Fibroblast of lung (primary cell): ENCODE measurements at regions not wholly inside any gene's neighbourhood (a gene's known extent, or its start where the extent isn't known, plus 50 kb on each side); places are given as distances from the start of the nearest gene placed in this dataset.

ENCODE experiments used
- DNase-seq, 2 donors: peaks; one replicate each; pipeline versions ENCODE4 v3.0.0 to v3.0.0-alpha.2; 2010; ENCODE audit warnings: low read depth in 2 of 2
- H2AFZ ChIP-seq: 2 replicates; pipeline ENCODE4 v1.5.1; 2012; ENCODE audit warnings: low read length, control low read depth, inconsistent platforms
- H3K27ac ChIP-seq: 2 replicates; pipeline ENCODE4 v1.5.1; 2011; ENCODE audit warnings: low read length, control low read depth; ENCODE audit not compliant: insufficient read depth
- H3K27me3 ChIP-seq: 2 replicates; pipeline ENCODE4 v1.5.1; 2011; ENCODE audit warnings: mild to moderate bottlenecking, low read length; ENCODE audit not compliant: control insufficient read depth, insufficient read depth
- H3K36me3 ChIP-seq: 2 replicates; pipeline ENCODE4 v1.5.1; 2011; ENCODE audit warnings: low read length; ENCODE audit not compliant: control insufficient read depth, insufficient read depth
- H3K4me1 ChIP-seq: 2 replicates; pipeline ENCODE4 v1.5.1; 2011; ENCODE audit warnings: low read length; ENCODE audit not compliant: control insufficient read depth, insufficient read depth; ENCODE audit errors: extremely low read depth
- H3K4me2 ChIP-seq: 2 replicates; pipeline ENCODE4 v1.5.1; 2011; ENCODE audit warnings: low read length, control low read depth; ENCODE audit not compliant: insufficient read depth; ENCODE audit errors: extremely low read depth
- H3K4me3 ChIP-seq, 4 experiments: fragments of 200-600 bp in 1 of 4; sonication (generic) in 1 of 4; replicated peaks in 1 of 4; 2 replicates each; pipeline ENCODE4 v1.5.1; 2011 to 2016; ENCODE audit warnings: low read length in 4 of 4, low read depth in 3 of 4, mild to moderate bottlenecking in 3 of 4, control low read depth in 2 of 4, inconsistent platforms in 1 of 4, mixed read lengths in 1 of 4; ENCODE audit not compliant: insufficient read depth in 1 of 4; ENCODE audit errors: control extremely low read depth in 1 of 4
- H3K79me2 ChIP-seq: 2 replicates; pipeline ENCODE4 v1.5.1; 2012; ENCODE audit warnings: mild to moderate bottlenecking, low read length, inconsistent platforms; ENCODE audit not compliant: control insufficient read depth, insufficient read depth
- H3K9ac ChIP-seq: 2 replicates; pipeline ENCODE4 v1.5.1; 2011; ENCODE audit warnings: mild to moderate bottlenecking, low read length, control low read depth; ENCODE audit not compliant: insufficient read depth
- H3K9me3 ChIP-seq: 2 replicates; pipeline ENCODE4 v1.5.1; 2012; ENCODE audit warnings: low read depth, low read length; ENCODE audit not compliant: control insufficient read depth, insufficient read depth
- H4K20me1 ChIP-seq: 2 replicates; pipeline ENCODE4 v1.5.1; 2011; ENCODE audit warnings: low read length; ENCODE audit not compliant: control insufficient read depth, insufficient read depth; ENCODE audit errors: extremely low read depth
- EZH2 ChIP-seq: IDR thresholded peaks from 2 replicates; pipeline ENCODE4 v1.5.1; 2012; ENCODE audit warnings: low read length, control low read depth, mild to moderate bottlenecking; ENCODE audit errors: missing control alignments
- TF ChIP-seq, protein P1 (sequence below), 2 donors: IDR thresholded peaks in 1 of 2; conservative IDR thresholded peaks in 1 of 2; 1 replicate in 1 of 2; 2 replicates in 1 of 2; pipeline ENCODE4 v1.5.1; 2011 to 2012; ENCODE audit warnings: low read length in 2 of 2, control low read depth in 1 of 2, inconsistent platforms in 1 of 2, low read depth in 1 of 2, mild to moderate bottlenecking in 1 of 2

DNA sequence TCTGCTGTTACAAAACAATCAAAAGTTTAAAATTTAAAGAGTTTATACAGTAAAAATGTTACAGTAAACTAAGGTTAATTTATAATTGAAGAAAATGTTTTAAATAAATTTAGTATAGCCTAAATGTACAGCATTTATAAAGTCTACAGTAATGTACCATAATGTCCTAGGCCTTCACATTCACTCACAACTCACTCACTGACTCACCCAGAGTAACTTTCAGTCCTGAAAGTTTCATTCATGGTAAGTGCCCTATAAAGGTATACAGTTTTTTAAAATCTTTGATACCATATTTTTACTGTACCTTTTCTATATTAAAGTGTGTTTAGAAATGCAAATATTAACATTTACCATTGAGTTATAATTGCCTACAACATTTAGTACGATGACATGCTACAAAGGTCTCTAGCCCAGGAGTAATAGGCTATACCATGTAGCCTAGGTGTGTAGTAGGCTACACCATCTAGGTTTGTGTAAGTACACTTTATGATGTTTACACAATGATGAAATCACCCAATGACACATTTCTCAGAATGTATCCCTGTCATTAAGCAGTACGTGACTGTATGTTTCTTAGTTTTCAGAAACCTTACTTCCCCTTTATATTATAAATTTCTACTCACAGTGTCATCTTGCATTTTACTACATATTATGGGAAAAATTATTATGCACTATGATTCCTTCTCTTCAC, 320.8 kb downstream of the ADAM29 start:
- no peak overlapping the region for H3K9ac ChIP-seq
- H3K9me3 ChIP-seq, result no peaks in the 10 kb centered on the region
- no peaks in the 10 kb centered on the region for H3K36me3 ChIP-seq
- no peak for DNase-seq
- H2AFZ ChIP-seq, result no peak overlapping the region
- no peaks in the 10 kb centered on the region for H4K20me1 ChIP-seq
- H3K4me2 ChIP-seq, result no peak overlapping the region
- TF ChIP-seq EZH2, result no peak
- TF ChIP-seq, protein P1, sequence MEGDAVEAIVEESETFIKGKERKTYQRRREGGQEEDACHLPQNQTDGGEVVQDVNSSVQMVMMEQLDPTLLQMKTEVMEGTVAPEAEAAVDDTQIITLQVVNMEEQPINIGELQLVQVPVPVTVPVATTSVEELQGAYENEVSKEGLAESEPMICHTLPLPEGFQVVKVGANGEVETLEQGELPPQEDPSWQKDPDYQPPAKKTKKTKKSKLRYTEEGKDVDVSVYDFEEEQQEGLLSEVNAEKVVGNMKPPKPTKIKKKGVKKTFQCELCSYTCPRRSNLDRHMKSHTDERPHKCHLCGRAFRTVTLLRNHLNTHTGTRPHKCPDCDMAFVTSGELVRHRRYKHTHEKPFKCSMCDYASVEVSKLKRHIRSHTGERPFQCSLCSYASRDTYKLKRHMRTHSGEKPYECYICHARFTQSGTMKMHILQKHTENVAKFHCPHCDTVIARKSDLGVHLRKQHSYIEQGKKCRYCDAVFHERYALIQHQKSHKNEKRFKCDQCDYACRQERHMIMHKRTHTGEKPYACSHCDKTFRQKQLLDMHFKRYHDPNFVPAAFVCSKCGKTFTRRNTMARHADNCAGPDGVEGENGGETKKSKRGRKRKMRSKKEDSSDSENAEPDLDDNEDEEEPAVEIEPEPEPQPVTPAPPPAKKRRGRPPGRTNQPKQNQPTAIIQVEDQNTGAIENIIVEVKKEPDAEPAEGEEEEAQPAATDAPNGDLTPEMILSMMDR (conservative IDR thresholded peaks at IDR 0.05 in 1 of 2, IDR thresholded peaks at IDR 0.05 in 1 of 2; ENCODE audit: low read depth in 1 of 2, low read length in 2 of 2), result no peak
- no peaks in the 10 kb centered on the region for H3K79me2 ChIP-seq
- H3K27me3 ChIP-seq, result no peaks in the 10 kb centered on the region
- H3K27ac ChIP-seq, result no peak overlapping the region
- H3K4me1 ChIP-seq, result no peaks in the 10 kb centered on the region
- H3K4me3 ChIP-seq, result no peak overlapping the region

DNA sequence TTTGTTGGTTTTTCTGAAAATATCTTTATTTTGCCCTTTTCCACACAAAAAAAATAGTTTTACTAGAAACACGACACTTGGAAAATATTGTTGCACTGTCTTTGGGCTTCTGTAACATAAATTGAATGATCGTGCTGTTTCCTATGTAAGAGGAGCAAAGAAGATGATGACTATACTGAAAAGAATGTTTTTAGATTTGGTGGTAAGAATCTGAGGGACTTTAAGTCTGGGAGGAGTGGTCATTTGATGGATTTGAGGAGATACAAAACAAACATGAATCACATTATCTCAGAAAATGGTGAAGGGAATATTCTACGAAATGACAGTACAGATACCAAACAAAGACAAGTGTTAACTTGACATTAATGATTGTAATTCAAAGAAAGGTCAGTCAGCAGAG, 328.8 kb downstream of the ADAM29 start:
- H3K79me2 ChIP-seq, result no peaks in the 10 kb centered on the region
- no peaks in the 10 kb centered on the region for H3K4me1 ChIP-seq
- no peak overlapping the region for H2AFZ ChIP-seq
- no peak overlapping the region for H3K27ac ChIP-seq
- H3K4me3 ChIP-seq, result no peak overlapping the region
- no peak overlapping the region for H3K4me2 ChIP-seq
- H3K36me3 ChIP-seq, result no peaks in the 10 kb centered on the region
- DNase-seq, result peak in 1 of 2 donors; percentile 63
- H4K20me1 ChIP-seq, result no peaks in the 10 kb centered on the region
- TF ChIP-seq, protein P1 (conservative IDR thresholded peaks at IDR 0.05 in 1 of 2, IDR thresholded peaks at IDR 0.05 in 1 of 2; ENCODE audit: low read depth in 1 of 2, low read length in 2 of 2), result no peak
- no peak for TF ChIP-seq EZH2
- H3K9me3 ChIP-seq, result no peaks in the 10 kb centered on the region
- no peak overlapping the region for H3K9ac ChIP-seq
- no peaks in the 10 kb centered on the region for H3K27me3 ChIP-seq

DNA sequence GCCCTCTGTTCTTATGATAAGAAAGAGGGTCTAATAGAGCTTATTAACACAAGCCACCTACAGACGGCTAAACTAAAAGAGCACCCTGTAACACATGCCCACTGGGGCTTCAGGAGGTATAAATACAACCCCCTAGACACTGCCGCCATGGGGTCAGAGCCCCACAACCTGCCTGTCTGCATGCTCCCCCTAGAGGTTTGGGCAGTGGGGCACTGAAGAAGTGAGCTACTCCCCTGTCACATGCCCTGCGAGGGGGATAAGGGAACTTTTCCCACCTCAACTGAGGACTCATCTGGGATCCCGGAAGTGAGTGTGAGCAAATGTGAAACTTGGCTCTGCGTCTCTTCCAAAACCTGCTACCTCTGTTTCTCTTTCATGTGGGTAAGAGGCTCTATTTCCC, 334.5 kb downstream of the ADAM29 start:
- Histone ChIP-seq H3K4me3 (no peak overlapping the region), H3K4me2 (no peak overlapping the region), H3K9ac (no peak overlapping the region), H3K36me3 (no peaks in the 10 kb centered on the region), H3K4me1 (no peaks in the 10 kb centered on the region), H2AFZ (no peak overlapping the region), H3K9me3 (no peaks in the 10 kb centered on the region), H3K27me3 (no peaks in the 10 kb centered on the region), H4K20me1 (no peaks in the 10 kb centered on the region), H3K79me2 (no peaks in the 10 kb centered on the region), H3K27ac (no peak overlapping the region)
- DNase-seq, result no peak
- no peak for TF ChIP-seq EZH2
- TF ChIP-seq, protein P1 (conservative IDR thresholded peaks at IDR 0.05 in 1 of 2, IDR thresholded peaks at IDR 0.05 in 1 of 2; ENCODE audit: low read depth in 1 of 2, low read length in 2 of 2), result no peak
